Retina (tissue), 1 donor: ENCODE measurements at regions not wholly inside any gene's neighbourhood (a gene's known extent, or its start where the extent isn't known, plus 50 kb on each side); places are given as distances from the start of the nearest gene placed in this dataset.
"Not testable (repeated sequence)": the region's sequence is repeated elsewhere in the genome, so short reads cannot be mapped to it uniquely, and the experiment has no call there.

Experiments
- DNase-seq: peaks from one replicate; pipeline ENCODE4 v3.0.0-alpha.2; 2016

- no peak for DNase-seq
Measured at GRCh38 chr2:53356291-53356905, 411.2 kb upstream of the CHAC2 start.

GRCh38 chr2:53353135-53354114, 414.2 kb upstream of the CHAC2 start:
- no peak for DNase-seq

GRCh38 chr2:53347269-53347668, 420.3 kb upstream of the CHAC2 start:
- no peak for DNase-seq

GRCh38 chr2:53342248-53342647, 425.4 kb upstream of the CHAC2 start:
- DNase-seq, result no peak

GRCh38 chr2:53334610-53335009, 433.0 kb upstream of the CHAC2 start:
- no peak for DNase-seq

- no peak for DNase-seq
Measured at GRCh38 chr2:53331667-53332066, 435.9 kb upstream of the CHAC2 start.

- no peak for DNase-seq
Measured at GRCh38 chr2:53317861-53318260, 449.7 kb upstream of the CHAC2 start.

- DNase-seq, result no peak
Measured at GRCh38 chr2:53315149-53315548, 452.5 kb upstream of the CHAC2 start.

- DNase-seq, result no peak
Measured at GRCh38 chr2:53314718-53315117, 452.9 kb upstream of the CHAC2 start.

GRCh38 chr2:53313644-53314043, 454.0 kb upstream of the CHAC2 start:
- DNase-seq, result not testable (repeated sequence)

- no peak for DNase-seq
Measured at GRCh38 chr2:53312721-53313120, 454.9 kb upstream of the CHAC2 start.

GRCh38 chr2:53312181-53312580, 455.4 kb upstream of the CHAC2 start:
- DNase-seq, result no peak

GRCh38 chr2:53303012-53303578, 464.5 kb upstream of the CHAC2 start:
- DNase-seq, result no peak

- no peak for DNase-seq
Measured at GRCh38 chr2:53302455-53302854, 465.1 kb upstream of the CHAC2 start.

GRCh38 chr2:53289309-53290006, 478.1 kb upstream of the CHAC2 start:
- no peak for DNase-seq

- no peak for DNase-seq
Measured at GRCh38 chr2:53286345-53286744, 481.3 kb upstream of the CHAC2 start.

- DNase-seq, result no peak
Measured at GRCh38 chr2:53275743-53276142, 491.9 kb upstream of the CHAC2 start.

- DNase-seq, result no peak
Measured at GRCh38 chr2:53268626-53269025, 499.0 kb upstream of the CHAC2 start.

- no peak for DNase-seq
Measured at GRCh38 chr2:53268086-53268485, 499.5 kb upstream of the CHAC2 start.

GRCh38 chr2:53265544-53266299, 501.9 kb upstream of the CHAC2 start:
- no peak for DNase-seq

GRCh38 chr2:53260568-53260967, 507.0 kb upstream of the CHAC2 start:
- no peak for DNase-seq

GRCh38 chr2:53259395-53260009, 508.1 kb upstream of the CHAC2 start:
- DNase-seq, result no peak
